SJSA1 (cell line): ENCODE measurements at regions not wholly inside any gene's neighbourhood (a gene's known extent, or its start where the extent isn't known, plus 50 kb on each side); places are given as distances from the start of the nearest gene placed in this dataset.
"Not testable (repeated sequence)": the region's sequence is repeated elsewhere in the genome, so short reads cannot be mapped to it uniquely, and the experiment has no call there.

Experiments used
- DNase-seq, 2 experiments: peaks; one replicate each; pipeline ENCODE4 v3.0.0-alpha.2; 2015 to 2020; ENCODE audit warnings: low spot score in 2 of 2, low read depth in 1 of 2
- H3K27ac ChIP-seq: fragments of 250-450 bp; sonication (Bioruptor Pico); 2 replicates; pipeline ENCODE4 v1.5.1; 2020; ENCODE audit warnings: mild to moderate bottlenecking, moderate library complexity
- H3K27me3 ChIP-seq: fragments of 250-450 bp; sonication (Bioruptor Pico); replicated peaks from 2 replicates; pipeline ENCODE4 v1.5.1; 2020; ENCODE audit warnings: mild to moderate bottlenecking, moderate library complexity
- H3K36me3 ChIP-seq: fragments of 250-450 bp; sonication (Bioruptor Pico); 2 replicates; pipeline ENCODE4 v1.5.1; 2020; ENCODE audit warnings: mild to moderate bottlenecking
- H3K4me1 ChIP-seq: fragments of 250-450 bp; sonication (Bioruptor Pico); replicated peaks from 2 replicates; pipeline ENCODE4 v1.6.1; 2021; ENCODE audit warnings: mild to moderate bottlenecking
- H3K4me3 ChIP-seq: fragments of 250-450 bp; sonication (Bioruptor Pico); 2 replicates; pipeline ENCODE4 v1.5.1; 2020; ENCODE audit warnings: mild to moderate bottlenecking
- H3K9me3 ChIP-seq: fragments of 250-450 bp; sonication (Bioruptor Pico); replicated peaks from 2 replicates; pipeline ENCODE4 v1.5.1; 2020; ENCODE audit warnings: mild to moderate bottlenecking

GRCh38 chr4:66433706-66434105 is 763.4 kb upstream of the EPHA5 start:
- DNase-seq = no peak
- Histone ChIP-seq H3K4me1 (peaks cover 8% of the 10 kb centered on the region), H3K27ac (no peak overlapping the region), H3K27me3 (no peaks in the 10 kb centered on the region), H3K36me3 (no peaks in the 10 kb centered on the region), H3K9me3 (no peaks in the 10 kb centered on the region), H3K4me3 (no peak overlapping the region)

- Histone ChIP-seq H3K9me3 (no peaks in the 10 kb centered on the region), H3K27ac (peak overlapping the region; percentile 46; the same call in 1 of the 2 replicates), H3K4me3 (no peak overlapping the region), H3K27me3 (no peaks in the 10 kb centered on the region), H3K36me3 (no peaks in the 10 kb centered on the region), H3K4me1 (peaks cover 8% of the 10 kb centered on the region)
- DNase-seq = peak; percentile 52 to 57
These were observed 760.6 kb upstream of the EPHA5 start for GRCh38 chr4:66430856-66431255.

GRCh38 chr4:66429276-66429675 is 759.0 kb upstream of the EPHA5 start:
- H3K27ac ChIP-seq = no peak overlapping the region
- H3K9me3 ChIP-seq = no peaks in the 10 kb centered on the region
- DNase-seq = no peak

GRCh38 chr4:66416425-66416824 is 746.1 kb upstream of the EPHA5 start:
- no peaks in the 10 kb centered on the region for H3K4me1 ChIP-seq
- H3K27me3 ChIP-seq = no peaks in the 10 kb centered on the region
- H3K9me3 ChIP-seq = no peaks in the 10 kb centered on the region
- no peaks in the 10 kb centered on the region for H3K36me3 ChIP-seq
- H3K27ac ChIP-seq = no peak overlapping the region
- DNase-seq = no peak
- H3K4me3 ChIP-seq = no peak overlapping the region

More at GRCh38 chr4:66429276-66429675, 759.0 kb upstream of the EPHA5 start:
- no peaks in the 10 kb centered on the region for H3K27me3 ChIP-seq
- no peak overlapping the region for H3K4me3 ChIP-seq
- H3K36me3 ChIP-seq = no peaks in the 10 kb centered on the region
- peaks cover 8% of the 10 kb centered on the region for H3K4me1 ChIP-seq

- Histone ChIP-seq H3K4me1 (no peaks in the 10 kb centered on the region), H3K36me3 (no peaks in the 10 kb centered on the region), H3K27ac (no peak overlapping the region), H3K27me3 (no peaks in the 10 kb centered on the region), H3K4me3 (no peak overlapping the region), H3K9me3 (no peaks in the 10 kb centered on the region)
- DNase-seq = no peak
These were observed 733.9 kb upstream of the EPHA5 start for GRCh38 chr4:66404141-66404540.

GRCh38 chr4:66376921-66377320 is 706.6 kb upstream of the EPHA5 start:
- Histone ChIP-seq H3K36me3 (no peaks in the 10 kb centered on the region), H3K4me3 (no peak overlapping the region), H3K27ac (no peak overlapping the region), H3K4me1 (no peaks in the 10 kb centered on the region), H3K9me3 (no peaks in the 10 kb centered on the region), H3K27me3 (no peaks in the 10 kb centered on the region)
- DNase-seq = no peak

GRCh38 chr4:66376396-66376795 is 706.1 kb upstream of the EPHA5 start:
- Histone ChIP-seq H3K4me1 (no peaks in the 10 kb centered on the region), H3K36me3 (no peaks in the 10 kb centered on the region), H3K4me3 (no peak overlapping the region), H3K27ac (no peak overlapping the region), H3K9me3 (no peaks in the 10 kb centered on the region), H3K27me3 (no peaks in the 10 kb centered on the region)
- DNase-seq = no peak

- DNase-seq = no peak
- Histone ChIP-seq H3K4me1 (no peaks in the 10 kb centered on the region), H3K4me3 (no peak overlapping the region), H3K36me3 (no peaks in the 10 kb centered on the region), H3K27ac (no peak overlapping the region), H3K27me3 (no peaks in the 10 kb centered on the region), H3K9me3 (no peaks in the 10 kb centered on the region)
These were observed 703.0 kb upstream of the EPHA5 start for GRCh38 chr4:66373268-66373667.

- H3K9me3 ChIP-seq = no peaks in the 10 kb centered on the region
- H3K36me3 ChIP-seq = no peaks in the 10 kb centered on the region
- DNase-seq = no peak
- H3K4me1 ChIP-seq = no peaks in the 10 kb centered on the region
- no peak overlapping the region for H3K4me3 ChIP-seq
- no peaks in the 10 kb centered on the region for H3K27me3 ChIP-seq
- H3K27ac ChIP-seq = no peak overlapping the region
These were observed 702.4 kb upstream of the EPHA5 start for GRCh38 chr4:66372706-66373105.

GRCh38 chr4:66367043-66367660 is 696.9 kb upstream of the EPHA5 start:
- no peak for DNase-seq
- no peaks in the 10 kb centered on the region for H3K27me3 ChIP-seq
- no peaks in the 10 kb centered on the region; the same call in 1 of the 2 replicates for H3K9me3 ChIP-seq
- no peak overlapping the region for H3K27ac ChIP-seq
- H3K4me3 ChIP-seq = no peak overlapping the region
- H3K36me3 ChIP-seq = no peaks in the 10 kb centered on the region
- H3K4me1 ChIP-seq = no peaks in the 10 kb centered on the region

GRCh38 chr4:66360395-66360794 is 690.1 kb upstream of the EPHA5 start:
- not testable (repeated sequence) for H3K9me3 ChIP-seq, H3K36me3 ChIP-seq, DNase-seq, H3K4me3 ChIP-seq, H3K27me3 ChIP-seq, H3K27ac ChIP-seq
- H3K4me1 ChIP-seq = peaks cover 12% of the 10 kb centered on the region

- H3K36me3 ChIP-seq = no peaks in the 10 kb centered on the region
- peaks cover 2% of the 10 kb centered on the region; the same call in 1 of the 2 replicates for H3K9me3 ChIP-seq
- H3K27ac ChIP-seq = peak overlapping the region; percentile 71
- H3K4me1 ChIP-seq = peaks cover 12% of the 10 kb centered on the region
- no peaks in the 10 kb centered on the region for H3K27me3 ChIP-seq
- H3K4me3 ChIP-seq = no peak overlapping the region
- peak; percentile 45 to 85 for DNase-seq
These were observed 687.0 kb upstream of the EPHA5 start for GRCh38 chr4:66357316-66357715.

- Histone ChIP-seq H3K27me3 (no peaks in the 10 kb centered on the region), H3K27ac (no peak overlapping the region)
These were observed 685.0 kb upstream of the EPHA5 start for GRCh38 chr4:66355328-66355727.

GRCh38 chr4:66351761-66352160 is 681.5 kb upstream of the EPHA5 start:
- Histone ChIP-seq H3K27me3 (no peaks in the 10 kb centered on the region), H3K4me3 (no peak overlapping the region), H3K4me1 (peaks cover 2% of the 10 kb centered on the region), H3K27ac (no peak overlapping the region), H3K36me3 (no peaks in the 10 kb centered on the region), H3K9me3 (no peaks in the 10 kb centered on the region; the same call in 1 of the 2 replicates)
- DNase-seq = no peak

More at GRCh38 chr4:66355328-66355727, 685.0 kb upstream of the EPHA5 start:
- DNase-seq = no peak
- Histone ChIP-seq H3K4me3 (no peak overlapping the region), H3K9me3 (peaks cover 2% of the 10 kb centered on the region; the same call in 1 of the 2 replicates), H3K36me3 (no peaks in the 10 kb centered on the region), H3K4me1 (peaks cover 12% of the 10 kb centered on the region)
